ENCODE measurements at regions not wholly inside any gene's neighbourhood (a gene's known extent, or its start where the extent isn't known, plus 50 kb on each side); places are given as distances from the start of the nearest gene placed in this dataset.

DNA sequence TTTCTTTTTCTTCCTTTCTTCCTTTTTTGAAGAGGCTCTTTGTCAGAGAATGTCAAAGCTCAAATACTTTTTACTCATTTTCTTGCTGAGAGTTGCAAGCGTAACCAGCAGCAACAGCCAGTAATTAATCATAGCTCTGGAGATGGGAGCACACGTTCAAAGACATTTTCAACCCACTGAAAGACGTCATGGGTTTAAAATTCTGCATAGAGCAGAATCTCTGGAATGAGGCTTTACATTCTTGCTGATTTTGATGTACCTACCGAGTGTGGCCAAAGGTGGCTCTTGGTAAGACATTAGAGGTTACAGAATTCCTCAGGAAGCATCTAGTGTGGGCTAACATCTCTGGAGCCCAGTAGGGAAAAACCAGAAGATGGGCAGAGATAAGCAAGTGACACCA, 292.5 kb downstream of the MTX2 start:
- TF ChIP-seq, protein P1, sequence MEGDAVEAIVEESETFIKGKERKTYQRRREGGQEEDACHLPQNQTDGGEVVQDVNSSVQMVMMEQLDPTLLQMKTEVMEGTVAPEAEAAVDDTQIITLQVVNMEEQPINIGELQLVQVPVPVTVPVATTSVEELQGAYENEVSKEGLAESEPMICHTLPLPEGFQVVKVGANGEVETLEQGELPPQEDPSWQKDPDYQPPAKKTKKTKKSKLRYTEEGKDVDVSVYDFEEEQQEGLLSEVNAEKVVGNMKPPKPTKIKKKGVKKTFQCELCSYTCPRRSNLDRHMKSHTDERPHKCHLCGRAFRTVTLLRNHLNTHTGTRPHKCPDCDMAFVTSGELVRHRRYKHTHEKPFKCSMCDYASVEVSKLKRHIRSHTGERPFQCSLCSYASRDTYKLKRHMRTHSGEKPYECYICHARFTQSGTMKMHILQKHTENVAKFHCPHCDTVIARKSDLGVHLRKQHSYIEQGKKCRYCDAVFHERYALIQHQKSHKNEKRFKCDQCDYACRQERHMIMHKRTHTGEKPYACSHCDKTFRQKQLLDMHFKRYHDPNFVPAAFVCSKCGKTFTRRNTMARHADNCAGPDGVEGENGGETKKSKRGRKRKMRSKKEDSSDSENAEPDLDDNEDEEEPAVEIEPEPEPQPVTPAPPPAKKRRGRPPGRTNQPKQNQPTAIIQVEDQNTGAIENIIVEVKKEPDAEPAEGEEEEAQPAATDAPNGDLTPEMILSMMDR (IDR thresholded peaks at IDR 0.05) = no peak
- TF ChIP-seq POLR2AphosphoS5 (IDR thresholded peaks at IDR 0.05; ENCODE audit: low read depth, low read length) (no peak), SIN3A (IDR thresholded peaks at IDR 0.05; ENCODE audit: borderline replicate concordance, insufficient read depth, low read depth, low read length) (no peak), TCF7L2 (IDR thresholded peaks at IDR 0.05; ENCODE audit: low read depth, low read length) (no peak)
- TF ChIP-seq, protein P2, sequence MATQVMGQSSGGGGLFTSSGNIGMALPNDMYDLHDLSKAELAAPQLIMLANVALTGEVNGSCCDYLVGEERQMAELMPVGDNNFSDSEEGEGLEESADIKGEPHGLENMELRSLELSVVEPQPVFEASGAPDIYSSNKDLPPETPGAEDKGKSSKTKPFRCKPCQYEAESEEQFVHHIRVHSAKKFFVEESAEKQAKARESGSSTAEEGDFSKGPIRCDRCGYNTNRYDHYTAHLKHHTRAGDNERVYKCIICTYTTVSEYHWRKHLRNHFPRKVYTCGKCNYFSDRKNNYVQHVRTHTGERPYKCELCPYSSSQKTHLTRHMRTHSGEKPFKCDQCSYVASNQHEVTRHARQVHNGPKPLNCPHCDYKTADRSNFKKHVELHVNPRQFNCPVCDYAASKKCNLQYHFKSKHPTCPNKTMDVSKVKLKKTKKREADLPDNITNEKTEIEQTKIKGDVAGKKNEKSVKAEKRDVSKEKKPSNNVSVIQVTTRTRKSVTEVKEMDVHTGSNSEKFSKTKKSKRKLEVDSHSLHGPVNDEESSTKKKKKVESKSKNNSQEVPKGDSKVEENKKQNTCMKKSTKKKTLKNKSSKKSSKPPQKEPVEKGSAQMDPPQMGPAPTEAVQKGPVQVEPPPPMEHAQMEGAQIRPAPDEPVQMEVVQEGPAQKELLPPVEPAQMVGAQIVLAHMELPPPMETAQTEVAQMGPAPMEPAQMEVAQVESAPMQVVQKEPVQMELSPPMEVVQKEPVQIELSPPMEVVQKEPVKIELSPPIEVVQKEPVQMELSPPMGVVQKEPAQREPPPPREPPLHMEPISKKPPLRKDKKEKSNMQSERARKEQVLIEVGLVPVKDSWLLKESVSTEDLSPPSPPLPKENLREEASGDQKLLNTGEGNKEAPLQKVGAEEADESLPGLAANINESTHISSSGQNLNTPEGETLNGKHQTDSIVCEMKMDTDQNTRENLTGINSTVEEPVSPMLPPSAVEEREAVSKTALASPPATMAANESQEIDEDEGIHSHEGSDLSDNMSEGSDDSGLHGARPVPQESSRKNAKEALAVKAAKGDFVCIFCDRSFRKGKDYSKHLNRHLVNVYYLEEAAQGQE (IDR thresholded peaks at IDR 0.05; ENCODE audit: insufficient read depth in 1 of 2, low read depth in 2 of 2, low read length in 1 of 2) = no peak
